ENCODE measurements at regions not wholly inside any gene's neighbourhood (a gene's known extent, or its start where the extent isn't known, plus 50 kb on each side); places are given as distances from the start of the nearest gene placed in this dataset.

GRCh38 chr13:34816245-34816884 lies 125.7 kb upstream of the NBEA start:
- peaks cover 10% of the 10 kb centered on the region for H3K9me3 Mint-ChIP-seq
- no peak overlapping the region for H3K4me3 ChIP-seq (ENCODE audit: low read length)
- DNase-seq, result no peak
- H3K36me3 Mint-ChIP-seq (ENCODE audit: low read depth), result no peaks in the 10 kb centered on the region
- no peaks in the 10 kb centered on the region for H3K27me3 ChIP-seq (ENCODE audit: control insufficient read depth in 1 of 2, insufficient read depth in 2 of 2, low read length in 2 of 2)
- no peak overlapping the region for H3K27ac ChIP-seq (ENCODE audit: low read depth in 1 of 2, low read length in 2 of 2)
- peaks cover 0 to 5% of the 10 kb centered on the region in 2 experiments for H3K9me3 ChIP-seq (ENCODE audit: control insufficient read depth in 1 of 2, insufficient read depth in 1 of 2, low read length in 2 of 2)
- H3K36me3 ChIP-seq (ENCODE audit: insufficient read depth, low read length), result no peaks in the 10 kb centered on the region
- H3K27ac Mint-ChIP-seq, result no peak overlapping the region
- intact Hi-C loops (cut with DNase I, micrococcal nuclease), result no loop called here
- no peak for TF ChIP-seq CTCF (IDR thresholded peaks at IDR 0.05)
- H3K4me3 Mint-ChIP-seq, result no peak overlapping the region
- no peaks in the 10 kb centered on the region for H3K4me1 ChIP-seq (ENCODE audit: insufficient read depth, low read length)
- ATAC-seq (ENCODE audit: poor library complexity), result no peak
- no peaks in the 10 kb centered on the region for H3K4me1 Mint-ChIP-seq (ENCODE audit: low read depth)
- ChIA-PET CTCF (no interaction called here), POLR2A (no interaction called here)
- peaks cover 6% of the 10 kb centered on the region for H3K27me3 Mint-ChIP-seq

- H3K4me3 Mint-ChIP-seq, result no peak overlapping the region
- Histone ChIP-seq H3K4me1 (ENCODE audit: insufficient read depth, low read length) (no peaks in the 10 kb centered on the region), H3K27me3 (ENCODE audit: control insufficient read depth in 1 of 2, insufficient read depth in 2 of 2, low read length in 2 of 2) (no peaks in the 10 kb centered on the region), H3K27ac (ENCODE audit: low read depth in 1 of 2, low read length in 2 of 2) (no peak overlapping the region), H3K9me3 (ENCODE audit: control insufficient read depth in 1 of 2, insufficient read depth in 1 of 2, low read length in 2 of 2) (peaks cover 0 to 3% of the 10 kb centered on the region in 2 experiments), H3K4me3 (ENCODE audit: low read length) (no peak overlapping the region), H3K36me3 (ENCODE audit: insufficient read depth, low read length) (no peaks in the 10 kb centered on the region)
- intact Hi-C loops (cut with DNase I, micrococcal nuclease), result no loop called here
- H3K36me3 Mint-ChIP-seq (ENCODE audit: low read depth), result no peaks in the 10 kb centered on the region
- peaks cover 6% of the 10 kb centered on the region for H3K27me3 Mint-ChIP-seq
- POLR2A ChIA-PET, result no interaction called here
- CTCF ChIA-PET, result no interaction called here
- TF ChIP-seq CTCF (IDR thresholded peaks at IDR 0.05), result no peak
- ATAC-seq (ENCODE audit: poor library complexity), result no peak
- peaks cover 8% of the 10 kb centered on the region for H3K9me3 Mint-ChIP-seq
- no peak overlapping the region for H3K27ac Mint-ChIP-seq
- no peaks in the 10 kb centered on the region for H3K4me1 Mint-ChIP-seq (ENCODE audit: low read depth)
- no peak for DNase-seq
Measured at GRCh38 chr13:34816908-34817665, 125.0 kb upstream of the NBEA start.

DNA sequence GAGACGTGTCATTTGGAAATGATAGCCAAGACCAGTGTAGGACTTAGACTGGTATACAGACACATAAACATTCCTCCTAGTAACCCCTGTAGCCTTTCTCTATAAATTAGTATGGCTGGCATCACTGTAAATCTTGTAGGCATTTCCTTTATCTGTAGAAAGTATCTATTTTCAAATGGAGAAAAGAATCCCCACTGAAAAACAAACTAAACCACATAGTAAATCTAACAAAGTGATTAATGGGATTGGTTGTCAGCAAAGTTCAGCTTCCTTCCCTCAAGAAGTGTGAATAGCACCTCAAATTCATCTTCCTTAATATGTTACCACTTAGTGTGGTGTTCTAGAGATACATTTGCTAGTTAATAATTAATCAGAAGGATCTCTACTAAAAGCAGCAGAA lies 119.4 kb upstream of the NBEA start:
- H3K27ac ChIP-seq (ENCODE audit: low read depth in 1 of 2, low read length in 2 of 2), result no peak overlapping the region
- TF ChIP-seq CTCF (IDR thresholded peaks at IDR 0.05), result no peak
- Mint-ChIP-seq H3K36me3 (ENCODE audit: low read depth) (no peaks in the 10 kb centered on the region), H3K4me3 (no peak overlapping the region), H3K27ac (no peak overlapping the region), H3K9me3 (peaks cover 2% of the 10 kb centered on the region), H3K4me1 (ENCODE audit: low read depth) (no peaks in the 10 kb centered on the region), H3K27me3 (no peaks in the 10 kb centered on the region)
- ChIA-PET CTCF (no interaction called here), POLR2A (no interaction called here)
- no peak for DNase-seq
- intact Hi-C loops (cut with DNase I, micrococcal nuclease), result no loop called here
- no peaks in the 10 kb centered on the region for H3K27me3 ChIP-seq (ENCODE audit: control insufficient read depth in 1 of 2, insufficient read depth in 2 of 2, low read length in 2 of 2)
- H3K4me3 ChIP-seq (ENCODE audit: low read length), result no peak overlapping the region
- H3K36me3 ChIP-seq (ENCODE audit: insufficient read depth, low read length), result no peaks in the 10 kb centered on the region
- no peaks in the 10 kb centered on the region for H3K9me3 ChIP-seq (ENCODE audit: control insufficient read depth in 1 of 2, insufficient read depth in 1 of 2, low read length in 2 of 2)
- H3K4me1 ChIP-seq (ENCODE audit: insufficient read depth, low read length), result no peaks in the 10 kb centered on the region
- no peak for ATAC-seq (ENCODE audit: poor library complexity)
